HG02763 (cell line): ENCODE measurements at regions not wholly inside any gene's neighbourhood (a gene's known extent, or its start where the extent isn't known, plus 50 kb on each side); places are given as distances from the start of the nearest gene placed in this dataset.
"Not testable (repeated sequence)": the region's sequence is repeated elsewhere in the genome, so short reads cannot be mapped to it uniquely, and the experiment has no call there.

ENCODE experiments used
- ATAC-seq: cut with Tn5 transposase; IDR thresholded peaks from one replicate; pipeline ENCODE4 v1.9.1; 2021; ENCODE audit warnings: mild to moderate bottlenecking, moderate library complexity; ENCODE audit not compliant: unreplicated experiment

GRCh38 chr3:908839-909238 lies 184.0 kb upstream of the CNTN6 start:
- no peak for ATAC-seq

- ATAC-seq = not testable (repeated sequence)
These were observed 180.1 kb upstream of the CNTN6 start for GRCh38 chr3:912717-913116.

GRCh38 chr3:923161-923910 lies 169.5 kb upstream of the CNTN6 start:
- ATAC-seq = no peak

- no peak for ATAC-seq
These were observed 162.0 kb upstream of the CNTN6 start for GRCh38 chr3:930866-931265.

- no peak for ATAC-seq
These were observed 159.5 kb upstream of the CNTN6 start for GRCh38 chr3:933326-933725.

- ATAC-seq = no peak
These were observed 148.0 kb upstream of the CNTN6 start for GRCh38 chr3:944786-945185.

GRCh38 chr3:945738-946137 lies 147.1 kb upstream of the CNTN6 start:
- no peak for ATAC-seq

GRCh38 chr3:952906-953305 lies 139.9 kb upstream of the CNTN6 start:
- ATAC-seq = no peak

- ATAC-seq = no peak
These were observed 129.6 kb upstream of the CNTN6 start for GRCh38 chr3:963255-963654.

GRCh38 chr3:963755-964154 lies 129.1 kb upstream of the CNTN6 start:
- ATAC-seq = no peak

GRCh38 chr3:965826-966225 lies 127.0 kb upstream of the CNTN6 start:
- ATAC-seq = no peak

GRCh38 chr3:966341-966740 lies 126.5 kb upstream of the CNTN6 start:
- no peak for ATAC-seq

- ATAC-seq = no peak
These were observed 119.5 kb upstream of the CNTN6 start for GRCh38 chr3:973340-973739.

GRCh38 chr3:976006-976405 lies 116.8 kb upstream of the CNTN6 start:
- ATAC-seq = no peak

GRCh38 chr3:981156-981555 lies 111.7 kb upstream of the CNTN6 start:
- ATAC-seq = no peak

- ATAC-seq = no peak
These were observed 104.0 kb upstream of the CNTN6 start for GRCh38 chr3:988785-989184.

- no peak for ATAC-seq
These were observed 100.0 kb upstream of the CNTN6 start for GRCh38 chr3:992871-993270.

- no peak for ATAC-seq
These were observed 90.8 kb upstream of the CNTN6 start for GRCh38 chr3:1002010-1002409.

GRCh38 chr3:1007866-1008265 lies 85.0 kb upstream of the CNTN6 start:
- ATAC-seq = no peak

GRCh38 chr3:1010228-1010627 lies 82.6 kb upstream of the CNTN6 start:
- no peak for ATAC-seq

GRCh38 chr3:1015826-1016225 lies 77.0 kb upstream of the CNTN6 start:
- ATAC-seq = no peak

- no peak for ATAC-seq
These were observed 75.0 kb upstream of the CNTN6 start for GRCh38 chr3:1017870-1018269.

GRCh38 chr3:1019157-1019556 lies 73.7 kb upstream of the CNTN6 start:
- no peak for ATAC-seq
